Right forelimb (tissue), 1 donor: ENCODE measurements at regions not wholly inside any gene's neighbourhood (a gene's known extent, or its start where the extent isn't known, plus 50 kb on each side); places are given as distances from the start of the nearest gene placed in this dataset.
"Not testable (repeated sequence)": the region's sequence is repeated elsewhere in the genome, so short reads cannot be mapped to it uniquely, and the experiment has no call there.

Experiments used
- DNase-seq: peaks from one replicate; pipeline ENCODE4 v3.0.0-alpha.2; 2018

GRCh38 chr11:91624021-91624420, 600.6 kb upstream of the FAT3 start:
- DNase-seq: no peak

GRCh38 chr11:91608677-91609076, 615.9 kb upstream of the FAT3 start:
- DNase-seq: no peak

- no peak for DNase-seq
Measured at GRCh38 chr11:91596111-91596510, 628.5 kb upstream of the FAT3 start.

GRCh38 chr11:91591021-91591420, 633.6 kb upstream of the FAT3 start:
- no peak for DNase-seq

- no peak for DNase-seq
Measured at GRCh38 chr11:91587131-91587530, 637.5 kb upstream of the FAT3 start.

GRCh38 chr11:91585035-91585801, 639.4 kb upstream of the FAT3 start:
- no peak for DNase-seq

- DNase-seq: no peak
Measured at GRCh38 chr11:91563176-91563575, 661.4 kb upstream of the FAT3 start.

GRCh38 chr11:91560434-91560833, 664.2 kb upstream of the FAT3 start:
- DNase-seq: no peak

- no peak for DNase-seq
Measured at GRCh38 chr11:91538065-91538464, 686.6 kb upstream of the FAT3 start.

GRCh38 chr11:91536366-91536765, 688.3 kb upstream of the FAT3 start:
- DNase-seq: no peak

- no peak for DNase-seq
Measured at GRCh38 chr11:91528965-91529364, 695.7 kb upstream of the FAT3 start.

- no peak for DNase-seq
Measured at GRCh38 chr11:91527380-91528030, 697.1 kb upstream of the FAT3 start.

GRCh38 chr11:91513734-91514133, 710.9 kb upstream of the FAT3 start:
- no peak for DNase-seq

- DNase-seq: no peak
Measured at GRCh38 chr11:91497847-91498246, 726.8 kb upstream of the FAT3 start.

- no peak for DNase-seq
Measured at GRCh38 chr11:91495837-91496236, 728.8 kb upstream of the FAT3 start.

- DNase-seq: no peak
Measured at GRCh38 chr11:91489989-91490388, 734.6 kb upstream of the FAT3 start.

GRCh38 chr11:91483956-91484355, 740.7 kb upstream of the FAT3 start:
- not testable (repeated sequence) for DNase-seq

- not testable (repeated sequence) for DNase-seq
Measured at GRCh38 chr11:91481875-91482274, 742.7 kb upstream of the FAT3 start.

- no peak for DNase-seq
Measured at GRCh38 chr11:91470656-91471055, 754.0 kb upstream of the FAT3 start.

- no peak for DNase-seq
Measured at GRCh38 chr11:91459840-91460239, 764.8 kb upstream of the FAT3 start.

GRCh38 chr11:91446267-91446666, 778.4 kb upstream of the FAT3 start:
- DNase-seq: no peak

GRCh38 chr11:91435694-91436395, 788.8 kb upstream of the FAT3 start:
- DNase-seq: no peak

GRCh38 chr11:91433284-91434010, 791.2 kb upstream of the FAT3 start:
- no peak for DNase-seq
